MM.1S (cell line): ENCODE measurements at regions not wholly inside any gene's neighbourhood (a gene's known extent, or its start where the extent isn't known, plus 50 kb on each side); places are given as distances from the start of the nearest gene placed in this dataset.

Experiments used
- DNase-seq: peaks from one replicate; pipeline ENCODE4 v3.0.0-alpha.2; 2015
- H2AFZ ChIP-seq: fragments of 300-600 bp; sonication (generic); 2 replicates; pipeline ENCODE4 v1.6.0; 2016; ENCODE audit warnings: antibody characterized with exemption, low read length
- H3F3A ChIP-seq: fragments of 300-600 bp; sonication (generic); 2 replicates; pipeline ENCODE4 v1.6.1; 2016; ENCODE audit warnings: mild to moderate bottlenecking, antibody characterized with exemption, low read length, moderate library complexity, mixed read lengths; ENCODE audit not compliant: insufficient read depth
- H3K27ac ChIP-seq: fragments of 300-600 bp; sonication (generic); 2 replicates; pipeline ENCODE4 v1.5.1; 2016; ENCODE audit warnings: mild to moderate bottlenecking, low read length
- H3K27me3 ChIP-seq: fragments of 300-600 bp; sonication (generic); replicated peaks from 2 replicates; pipeline ENCODE4 v1.6.0; 2016; ENCODE audit warnings: low read length; ENCODE audit not compliant: insufficient read depth
- H3K36me3 ChIP-seq: fragments of 300-600 bp; sonication (generic); replicated peaks from 2 replicates; pipeline ENCODE4 v1.6.1; 2016; ENCODE audit warnings: mild to moderate bottlenecking, low read length, mixed read lengths; ENCODE audit not compliant: insufficient read depth
- H3K4me1 ChIP-seq: fragments of 300-600 bp; sonication (generic); 2 replicates; pipeline ENCODE4 v1.6.1; 2016; ENCODE audit warnings: low read length, mixed read lengths
- H3K4me2 ChIP-seq: fragments of 300-600 bp; sonication (generic); 2 replicates; pipeline ENCODE4 v1.6.0; 2016; ENCODE audit warnings: low read depth, low read length
- H3K4me3 ChIP-seq: fragments of 300-600 bp; sonication (generic); 2 replicates; pipeline ENCODE4 v1.5.1; 2016; ENCODE audit warnings: low read length, mixed read lengths
- H3K79me2 ChIP-seq: fragments of 300-600 bp; sonication (generic); 2 replicates; pipeline ENCODE4 v1.6.1; 2016; ENCODE audit warnings: mixed run types, low read length, mixed read lengths
- H3K9ac ChIP-seq: fragments of 300-600 bp; sonication (generic); 2 replicates; pipeline ENCODE4 v1.6.1; 2016; ENCODE audit warnings: low read length, mixed read lengths
- H3K9me2 ChIP-seq: fragments of 300-600 bp; sonication (generic); replicated peaks from 2 replicates; pipeline ENCODE4 v1.6.1; 2016; ENCODE audit warnings: mild to moderate bottlenecking, low read length, mixed read lengths; ENCODE audit not compliant: insufficient read depth
- H3K9me3 ChIP-seq: fragments of 300-600 bp; sonication (generic); replicated peaks from 2 replicates; pipeline ENCODE4 v1.6.1; 2016; ENCODE audit warnings: mild to moderate bottlenecking, low read length, mixed read lengths; ENCODE audit not compliant: insufficient read depth
- H4K20me1 ChIP-seq: fragments of 300-600 bp; sonication (generic); 2 replicates; pipeline ENCODE4 v1.6.1; 2016; ENCODE audit warnings: mild to moderate bottlenecking, low read length, moderate library complexity, mixed read lengths; ENCODE audit not compliant: insufficient read depth
- CTCF ChIP-seq: fragments of 300-600 bp; sonication (generic); IDR thresholded peaks from 2 replicates; pipeline ENCODE4 v1.5.1; 2016; ENCODE audit warnings: antibody characterized with exemption, low read length, mixed read lengths
- EZH2 ChIP-seq: fragments of 300-600 bp; sonication (generic); optimal IDR thresholded peaks from 2 replicates; pipeline ENCODE3; 2017; ENCODE audit warnings: low read depth, mild to moderate bottlenecking, antibody characterized with exemption, low read length, mixed read lengths
- EZH2phosphoT487 ChIP-seq: fragments of 300-600 bp; sonication (generic); IDR thresholded peaks from 2 replicates; pipeline ENCODE4 v1.6.1; 2018; ENCODE audit warnings: antibody characterized with exemption, low read length

GRCh38 chr1:195594322-195594721 lies 1013.9 kb downstream of the KCNT2 start:
- H3K79me2 ChIP-seq = no peaks in the 10 kb centered on the region
- no peaks in the 10 kb centered on the region for H3F3A ChIP-seq
- peak overlapping the region; percentile 35; the same call in 1 of the 2 replicates for H3K4me3 ChIP-seq
- H4K20me1 ChIP-seq = no peaks in the 10 kb centered on the region
- H3K9me2 ChIP-seq = no peaks in the 10 kb centered on the region
- H3K27ac ChIP-seq = no peak overlapping the region
- H3K9me3 ChIP-seq = no peaks in the 10 kb centered on the region
- H3K36me3 ChIP-seq = no peaks in the 10 kb centered on the region
- TF ChIP-seq EZH2phosphoT487 = no peak
- no peak for TF ChIP-seq CTCF
- no peak for TF ChIP-seq EZH2
- H3K27me3 ChIP-seq = no peaks in the 10 kb centered on the region
- peak; percentile 35 for DNase-seq
- peak overlapping the region; percentile 63 for H2AFZ ChIP-seq
- no peaks in the 10 kb centered on the region for H3K4me1 ChIP-seq
- H3K4me2 ChIP-seq = peak overlapping the region; percentile 53
- H3K9ac ChIP-seq = peak overlapping the region; percentile 5; the same call in 1 of the 2 replicates

- no peak for DNase-seq
- Histone ChIP-seq H3K36me3 (no peaks in the 10 kb centered on the region), H3K9ac (no peak overlapping the region), H3K27me3 (no peaks in the 10 kb centered on the region), H3K79me2 (no peaks in the 10 kb centered on the region), H3K4me1 (no peaks in the 10 kb centered on the region), H4K20me1 (no peaks in the 10 kb centered on the region), H3K4me2 (no peak overlapping the region), H3K4me3 (no peak overlapping the region), H3F3A (no peaks in the 10 kb centered on the region), H2AFZ (no peak overlapping the region), H3K27ac (no peak overlapping the region), H3K9me2 (no peaks in the 10 kb centered on the region), H3K9me3 (no peaks in the 10 kb centered on the region)
- TF ChIP-seq EZH2 (no peak), EZH2phosphoT487 (no peak), CTCF (no peak)
Measured at GRCh38 chr1:195591917-195592672, 1016.1 kb downstream of the KCNT2 start.

DNA sequence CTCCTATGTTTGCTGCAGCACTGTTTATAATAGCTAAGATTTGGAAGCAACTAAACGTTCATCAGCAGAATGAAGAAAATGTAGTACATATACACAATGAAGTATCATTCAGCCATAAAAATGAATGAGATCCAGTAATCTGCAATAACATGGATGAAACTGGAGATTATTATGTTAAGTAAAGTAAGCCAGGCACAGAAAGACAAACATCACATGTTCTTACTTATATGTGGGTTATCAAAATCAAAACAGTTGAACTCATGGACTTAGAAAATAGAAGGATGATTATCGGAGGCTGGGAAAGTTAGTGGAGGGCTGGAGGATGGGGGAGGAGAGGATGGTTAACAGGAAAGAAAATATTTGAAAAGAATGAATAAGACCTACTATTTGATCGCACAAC lies 1017.6 kb downstream of the KCNT2 start:
- Histone ChIP-seq H3K79me2 (no peaks in the 10 kb centered on the region), H3K27ac (no peak overlapping the region), H3K4me3 (no peak overlapping the region), H4K20me1 (no peaks in the 10 kb centered on the region), H2AFZ (no peak overlapping the region), H3K4me2 (no peak overlapping the region), H3K4me1 (no peaks in the 10 kb centered on the region), H3F3A (no peaks in the 10 kb centered on the region), H3K9ac (no peak overlapping the region), H3K9me2 (no peaks in the 10 kb centered on the region), H3K36me3 (no peaks in the 10 kb centered on the region), H3K9me3 (no peaks in the 10 kb centered on the region), H3K27me3 (no peaks in the 10 kb centered on the region)
- TF ChIP-seq EZH2 (no peak), EZH2phosphoT487 (no peak), CTCF (no peak)
- no peak for DNase-seq
